OCI-LY3 (cell line): ENCODE measurements at regions not wholly inside any gene's neighbourhood (a gene's known extent, or its start where the extent isn't known, plus 50 kb on each side); places are given as distances from the start of the nearest gene placed in this dataset.

Experiments used
- H2AFZ ChIP-seq: fragments of 200-600, 300-600 bp; shearing (Covaris generic); 2 replicates; pipeline ENCODE4 v1.6.0; 2014; ENCODE audit warnings: antibody characterized with exemption, low read depth, low read length
- H3K27ac ChIP-seq: fragments of 200-600, 300-600 bp; sonication (generic); 2 replicates; pipeline ENCODE4 v1.5.1; 2014; ENCODE audit warnings: mild to moderate bottlenecking, low read length, moderate library complexity, mixed read lengths
- H3K27me3 ChIP-seq: fragments of 200-600, 300-600 bp; sonication (generic); 2 replicates; pipeline ENCODE4 v1.6.1; 2014; ENCODE audit warnings: low read depth, low read length, mixed read lengths
- H3K36me3 ChIP-seq: fragments of 200-600, 300-600 bp; sonication (generic); replicated peaks from 2 replicates; pipeline ENCODE3; 2014; ENCODE audit warnings: low read depth, low read length, mixed read lengths
- H3K4me1 ChIP-seq: fragments of 300-600, 200-600 bp; sonication (generic); 2 replicates; pipeline ENCODE4 v1.6.1; 2014; ENCODE audit warnings: low read length, mixed read lengths
- H3K4me2 ChIP-seq: fragments of 200-600, 300-600 bp; sonication (generic); 2 replicates; pipeline ENCODE4 v1.6.1; 2014; ENCODE audit warnings: low read length, mixed read lengths
- H3K4me3 ChIP-seq: fragments of 300-600, 200-600 bp; sonication (generic); 2 replicates; pipeline ENCODE4 v1.5.1; 2014; ENCODE audit warnings: antibody characterized with exemption, mild to moderate bottlenecking, low read length, moderate library complexity
- H3K79me2 ChIP-seq: fragments of 300-600, 200-600 bp; shearing (Covaris generic); 2 replicates; pipeline ENCODE4 v1.6.1; 2014; ENCODE audit warnings: mild to moderate bottlenecking, low read length, mixed read lengths
- H3K9ac ChIP-seq: fragments of 300-600, 200-600 bp; shearing (Covaris generic); 2 replicates; pipeline ENCODE4 v1.6.0; 2014; ENCODE audit warnings: mild to moderate bottlenecking, low read length, moderate library complexity
- H3K9me3 ChIP-seq: fragments of 200-600, 300-600 bp; shearing (Covaris generic); 2 replicates; pipeline ENCODE4 v1.6.1; 2014; ENCODE audit warnings: low read length, mixed read lengths; ENCODE audit not compliant: insufficient read depth
- H4K20me1 ChIP-seq: fragments of 200-600, 300-600 bp; sonication (generic); 2 replicates; pipeline ENCODE4 v1.6.1; 2016; ENCODE audit warnings: low read length, mixed read lengths; ENCODE audit not compliant: insufficient read depth
- EZH2phosphoT487 ChIP-seq: fragments of 200-600 bp; shearing (Covaris generic); IDR thresholded peaks from 2 replicates; pipeline ENCODE4 v1.6.1; 2018; ENCODE audit warnings: antibody characterized with exemption, mixed run types, low read depth
- TF ChIP-seq, protein P1 (sequence below): fragments of 200-600, 300-600 bp; sonication (generic); IDR thresholded peaks from 2 replicates; pipeline ENCODE4 v1.5.1; 2014; ENCODE audit warnings: antibody characterized with exemption, low read length, low read depth

DNA sequence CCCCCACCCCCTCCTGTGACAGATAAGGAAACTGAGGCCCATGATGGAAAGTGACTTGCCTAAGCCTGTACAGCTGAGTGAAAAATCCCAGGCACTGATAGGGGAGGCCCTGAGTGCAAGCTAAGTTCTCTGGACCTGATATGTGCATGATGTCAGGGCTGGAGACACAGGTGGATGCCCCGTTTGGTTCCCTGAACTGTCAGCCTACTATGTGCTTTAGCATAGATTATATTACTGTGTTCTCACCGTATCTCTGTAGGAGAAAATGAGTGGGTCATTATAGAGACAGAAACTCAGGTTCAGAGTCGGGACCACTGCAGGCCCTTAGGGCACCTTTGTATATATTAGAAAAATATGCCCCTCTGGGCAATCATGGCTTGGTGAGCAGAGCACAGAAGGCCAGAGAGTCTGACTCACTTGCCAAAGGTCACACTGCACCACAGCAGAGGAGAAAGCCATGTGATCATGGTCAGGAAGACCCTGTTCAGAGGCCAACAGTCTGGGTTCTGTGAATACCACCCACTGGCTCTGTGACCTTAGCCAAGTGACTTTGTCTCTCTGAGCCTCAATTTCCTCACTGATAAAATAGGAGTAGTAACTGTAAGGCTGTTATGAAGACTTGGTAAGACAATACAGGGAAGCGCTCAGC, 145.8 kb upstream of the WNT4 start:
- Histone ChIP-seq H4K20me1 (no peaks in the 10 kb centered on the region), H3K27me3 (no peaks in the 10 kb centered on the region), H3K36me3 (no peaks in the 10 kb centered on the region), H3K9ac (no peak overlapping the region), H3K4me3 (no peak overlapping the region), H3K79me2 (no peaks in the 10 kb centered on the region), H3K9me3 (no peaks in the 10 kb centered on the region), H3K27ac (no peak overlapping the region), H3K4me1 (no peaks in the 10 kb centered on the region), H2AFZ (no peak overlapping the region), H3K4me2 (no peak overlapping the region)
- TF ChIP-seq EZH2phosphoT487 = no peak
- TF ChIP-seq, protein P1, sequence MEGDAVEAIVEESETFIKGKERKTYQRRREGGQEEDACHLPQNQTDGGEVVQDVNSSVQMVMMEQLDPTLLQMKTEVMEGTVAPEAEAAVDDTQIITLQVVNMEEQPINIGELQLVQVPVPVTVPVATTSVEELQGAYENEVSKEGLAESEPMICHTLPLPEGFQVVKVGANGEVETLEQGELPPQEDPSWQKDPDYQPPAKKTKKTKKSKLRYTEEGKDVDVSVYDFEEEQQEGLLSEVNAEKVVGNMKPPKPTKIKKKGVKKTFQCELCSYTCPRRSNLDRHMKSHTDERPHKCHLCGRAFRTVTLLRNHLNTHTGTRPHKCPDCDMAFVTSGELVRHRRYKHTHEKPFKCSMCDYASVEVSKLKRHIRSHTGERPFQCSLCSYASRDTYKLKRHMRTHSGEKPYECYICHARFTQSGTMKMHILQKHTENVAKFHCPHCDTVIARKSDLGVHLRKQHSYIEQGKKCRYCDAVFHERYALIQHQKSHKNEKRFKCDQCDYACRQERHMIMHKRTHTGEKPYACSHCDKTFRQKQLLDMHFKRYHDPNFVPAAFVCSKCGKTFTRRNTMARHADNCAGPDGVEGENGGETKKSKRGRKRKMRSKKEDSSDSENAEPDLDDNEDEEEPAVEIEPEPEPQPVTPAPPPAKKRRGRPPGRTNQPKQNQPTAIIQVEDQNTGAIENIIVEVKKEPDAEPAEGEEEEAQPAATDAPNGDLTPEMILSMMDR = no peak

DNA sequence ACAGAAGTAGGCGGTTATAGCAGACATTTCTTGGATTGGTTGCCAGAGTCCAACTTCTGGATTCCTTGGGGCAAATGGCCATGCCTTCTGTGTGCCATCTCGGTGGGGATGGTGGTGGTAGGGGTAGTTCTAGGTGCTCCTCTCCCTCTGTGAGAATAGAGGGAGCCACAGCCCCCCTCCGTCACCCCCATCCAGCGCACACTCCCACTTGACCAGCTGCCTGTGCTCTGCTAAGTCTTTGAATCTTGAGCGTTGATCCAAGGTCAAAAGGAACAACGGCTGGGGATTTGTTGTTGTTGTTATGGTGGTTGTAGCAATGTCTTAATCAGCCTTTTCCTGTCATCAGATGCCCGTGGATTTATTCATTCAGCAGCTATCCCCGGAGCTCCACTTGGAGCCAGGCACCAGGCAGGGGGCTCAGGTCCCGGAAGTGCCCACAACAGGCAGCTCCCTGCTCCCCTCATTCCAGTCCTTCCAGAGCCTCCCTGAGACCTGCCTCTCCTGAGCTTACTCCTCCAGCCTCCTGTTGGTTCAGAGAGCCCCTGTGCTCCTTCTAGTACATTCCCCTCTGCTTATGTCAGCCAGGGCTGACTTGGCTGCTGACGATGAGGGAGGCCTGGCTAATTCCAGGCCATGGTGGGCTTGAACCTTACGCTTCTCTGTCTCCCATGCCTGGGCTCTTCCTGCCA, 146.6 kb upstream of the WNT4 start:
- H3K9ac ChIP-seq = no peak overlapping the region
- no peaks in the 10 kb centered on the region for H4K20me1 ChIP-seq
- no peak overlapping the region for H3K27ac ChIP-seq
- no peaks in the 10 kb centered on the region for H3K9me3 ChIP-seq
- H3K27me3 ChIP-seq = no peaks in the 10 kb centered on the region
- no peak for TF ChIP-seq EZH2phosphoT487
- TF ChIP-seq, protein P1 = no peak
- no peak overlapping the region for H2AFZ ChIP-seq
- H3K79me2 ChIP-seq = no peaks in the 10 kb centered on the region
- no peak overlapping the region for H3K4me2 ChIP-seq
- no peaks in the 10 kb centered on the region for H3K36me3 ChIP-seq
- H3K4me3 ChIP-seq = no peak overlapping the region
- no peaks in the 10 kb centered on the region for H3K4me1 ChIP-seq

DNA sequence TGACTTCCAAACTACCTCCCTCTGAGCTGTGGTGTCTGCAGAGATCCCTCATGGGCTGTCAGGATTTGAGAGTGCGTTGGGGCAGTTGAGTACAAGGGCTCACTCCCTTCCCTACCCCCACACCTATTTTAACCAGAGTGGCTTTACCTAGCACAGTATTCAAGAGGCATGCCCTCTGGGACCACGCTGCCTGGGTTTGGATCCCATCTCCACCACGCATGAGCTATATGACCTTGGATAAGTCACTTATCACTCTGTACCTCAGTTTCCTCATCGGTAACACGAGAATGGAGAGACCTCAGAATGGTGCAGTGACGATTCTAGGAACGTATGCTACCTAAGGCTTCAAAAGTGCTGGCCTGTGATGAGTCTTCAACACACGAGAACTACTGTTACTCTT, 147.3 kb upstream of the WNT4 start:
- no peak overlapping the region for H3K27ac ChIP-seq
- H3K9me3 ChIP-seq = no peaks in the 10 kb centered on the region
- no peaks in the 10 kb centered on the region for H3K27me3 ChIP-seq

DNA sequence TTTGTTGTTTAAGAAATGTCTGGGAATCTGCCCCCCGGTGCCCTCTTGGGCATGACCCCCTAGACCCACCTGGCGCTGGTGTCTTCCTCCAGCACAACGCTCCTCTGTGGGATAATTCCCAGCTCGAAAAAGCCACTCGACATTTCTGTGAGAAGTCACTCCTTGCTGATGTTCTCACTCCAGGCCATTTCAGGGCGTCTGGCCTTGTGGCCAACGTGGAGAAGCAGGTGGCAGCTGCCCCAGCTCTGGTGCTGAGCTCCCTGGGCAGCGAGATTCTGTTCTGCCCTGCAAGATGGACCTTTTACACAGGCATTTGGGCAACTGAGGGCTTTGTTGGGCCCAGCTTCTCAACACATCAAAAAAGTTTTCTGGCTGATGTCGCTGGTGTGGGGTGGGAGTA, 147.7 kb upstream of the WNT4 start:
- Histone ChIP-seq H4K20me1 (no peaks in the 10 kb centered on the region), H3K4me2 (no peak overlapping the region), H3K27ac (no peak overlapping the region), H3K36me3 (no peaks in the 10 kb centered on the region), H3K4me1 (no peaks in the 10 kb centered on the region), H3K4me3 (no peak overlapping the region), H3K27me3 (no peaks in the 10 kb centered on the region; the same call in 1 of the 2 replicates), H3K79me2 (no peaks in the 10 kb centered on the region), H2AFZ (no peak overlapping the region), H3K9me3 (no peaks in the 10 kb centered on the region), H3K9ac (no peak overlapping the region)
- TF ChIP-seq, protein P1 = no peak
- no peak for TF ChIP-seq EZH2phosphoT487

More for the DNA sequence above, 147.3 kb upstream of the WNT4 start:
- Histone ChIP-seq H4K20me1 (no peaks in the 10 kb centered on the region), H3K9ac (no peak overlapping the region), H2AFZ (no peak overlapping the region), H3K79me2 (no peaks in the 10 kb centered on the region), H3K4me3 (no peak overlapping the region), H3K4me2 (no peak overlapping the region), H3K4me1 (no peaks in the 10 kb centered on the region), H3K36me3 (no peaks in the 10 kb centered on the region)
- TF ChIP-seq, protein P1 = no peak
- TF ChIP-seq EZH2phosphoT487 = no peak
